ENCODE measurements at regions not wholly inside any gene's neighbourhood (a gene's known extent, or its start where the extent isn't known, plus 50 kb on each side); places are given as distances from the start of the nearest gene placed in this dataset.
"Not testable (repeated sequence)": the region's sequence is repeated elsewhere in the genome, so short reads cannot be mapped to it uniquely, and the experiment has no call there.

DNA sequence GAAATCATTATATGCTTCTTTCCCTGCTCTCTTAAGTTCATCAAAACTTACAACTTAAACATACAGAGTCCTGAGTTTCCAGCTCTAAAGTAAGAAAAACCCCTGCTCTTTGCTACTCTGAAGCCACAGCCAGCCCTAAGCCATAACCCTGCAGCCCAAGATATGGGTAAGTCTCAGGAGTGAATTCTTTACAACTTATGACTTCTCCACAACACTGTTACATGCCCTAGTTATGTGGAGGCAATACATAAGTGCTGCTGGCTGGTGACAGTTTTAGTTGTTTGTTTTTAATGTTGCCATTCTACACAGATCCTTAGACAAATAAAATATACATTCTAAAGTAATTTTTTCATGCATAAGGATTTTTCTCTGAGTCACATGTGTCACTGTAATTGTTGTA, 100.2 kb downstream of the FBXO8 start:
- POLR2A ChIA-PET = no interaction called here
- Histone ChIP-seq H3K4me3 (ENCODE audit: low read length) (no peak overlapping the region), H3K4me1 (ENCODE audit: insufficient read depth, low read length) (no peaks in the 10 kb centered on the region), H3K27me3 (ENCODE audit: insufficient read depth, low read length, poor library complexity, severe bottlenecking) (no peaks in the 10 kb centered on the region), H3K36me3 (ENCODE audit: insufficient read depth, low read length) (no peaks in the 10 kb centered on the region), H3K27ac (ENCODE audit: low read depth, low read length) (no peak overlapping the region), H3K9me3 (ENCODE audit: low read length) (no peaks in the 10 kb centered on the region)
- no peak for DNase-seq
- H3K9me3 Mint-ChIP-seq = no peaks in the 10 kb centered on the region
- CTCF ChIA-PET = no interaction called here
- H3K27me3 Mint-ChIP-seq = peaks cover 2 to 44% of the 10 kb centered on the region in 2 donors
- H3K4me1 Mint-ChIP-seq = no peaks in the 10 kb centered on the region
- H3K27ac Mint-ChIP-seq = no peak overlapping the region
- H3K36me3 Mint-ChIP-seq = no peaks in the 10 kb centered on the region
- no peak overlapping the region for H3K4me3 Mint-ChIP-seq

DNA sequence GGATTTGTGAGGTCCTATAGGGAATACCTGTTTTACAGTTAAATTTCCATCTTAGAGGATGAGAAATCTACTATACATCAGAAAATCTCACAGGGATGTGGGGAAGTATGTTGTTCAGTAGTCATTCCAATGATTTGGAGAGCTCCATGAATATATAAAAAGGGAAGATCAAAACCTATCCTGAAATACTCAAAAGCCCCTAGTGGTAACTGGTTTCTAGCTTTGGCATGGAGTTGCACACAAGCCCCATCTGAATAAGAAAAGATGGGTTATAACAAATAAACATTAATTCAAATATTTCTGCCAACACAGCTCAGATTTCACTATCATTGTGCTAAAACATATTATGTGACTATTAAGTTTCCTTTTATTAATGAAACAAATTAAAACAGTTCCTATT, 101.6 kb downstream of the FBXO8 start:
- CTCF ChIA-PET = no interaction called here
- no peak overlapping the region for H3K27ac ChIP-seq (ENCODE audit: low read depth, low read length)
- no peak for DNase-seq
- H3K36me3 Mint-ChIP-seq = no peaks in the 10 kb centered on the region
- H3K27ac Mint-ChIP-seq = no peak overlapping the region
- no peak overlapping the region for H3K4me3 ChIP-seq (ENCODE audit: low read length)
- POLR2A ChIA-PET = no interaction called here
- H3K36me3 ChIP-seq (ENCODE audit: insufficient read depth, low read length) = no peaks in the 10 kb centered on the region
- no peak overlapping the region for H3K4me3 Mint-ChIP-seq
- no peaks in the 10 kb centered on the region for H3K9me3 ChIP-seq (ENCODE audit: low read length)
- H3K27me3 Mint-ChIP-seq = peaks cover 2 to 40% of the 10 kb centered on the region in 2 donors
- H3K4me1 Mint-ChIP-seq = no peaks in the 10 kb centered on the region
- no peaks in the 10 kb centered on the region for H3K9me3 Mint-ChIP-seq
- H3K27me3 ChIP-seq (ENCODE audit: insufficient read depth, low read length, poor library complexity, severe bottlenecking) = no peaks in the 10 kb centered on the region
- no peaks in the 10 kb centered on the region for H3K4me1 ChIP-seq (ENCODE audit: insufficient read depth, low read length)

DNA sequence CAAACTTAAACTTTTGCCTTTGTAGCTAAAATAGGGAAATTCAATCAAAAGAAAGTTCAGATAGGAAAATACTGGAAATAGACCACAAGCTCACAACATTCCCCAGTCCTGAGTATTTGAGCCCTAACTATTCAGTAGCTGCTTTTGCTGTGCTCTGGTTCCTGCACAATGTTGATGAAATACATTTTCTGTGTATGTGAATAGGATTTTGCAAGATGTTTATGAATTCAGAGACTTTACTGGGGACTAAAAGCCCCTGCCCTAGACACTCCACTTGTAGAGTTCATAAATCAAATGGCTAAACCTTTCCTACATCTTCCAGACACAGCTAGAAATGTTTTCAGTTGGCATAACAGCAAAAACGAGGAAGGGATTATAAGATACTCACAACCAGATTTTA, 105.9 kb downstream of the FBXO8 start:
- ChIA-PET CTCF (no interaction called here), POLR2A (no interaction called here)
- Histone ChIP-seq H3K36me3 (ENCODE audit: insufficient read depth, low read length) (no peaks in the 10 kb centered on the region), H3K9me3 (ENCODE audit: low read length) (no peaks in the 10 kb centered on the region), H3K27ac (ENCODE audit: low read depth, low read length) (no peak overlapping the region), H3K27me3 (ENCODE audit: insufficient read depth, low read length, poor library complexity, severe bottlenecking) (no peaks in the 10 kb centered on the region), H3K4me3 (ENCODE audit: low read length) (no peak overlapping the region), H3K4me1 (ENCODE audit: insufficient read depth, low read length) (no peaks in the 10 kb centered on the region)
- no peak for DNase-seq
- H3K27me3 Mint-ChIP-seq = peaks cover 2 to 31% of the 10 kb centered on the region in 2 donors
- no peak overlapping the region for H3K4me3 Mint-ChIP-seq
- H3K9me3 Mint-ChIP-seq = no peaks in the 10 kb centered on the region
- no peaks in the 10 kb centered on the region for H3K36me3 Mint-ChIP-seq
- H3K4me1 Mint-ChIP-seq = no peaks in the 10 kb centered on the region
- H3K27ac Mint-ChIP-seq = no peak overlapping the region

DNA sequence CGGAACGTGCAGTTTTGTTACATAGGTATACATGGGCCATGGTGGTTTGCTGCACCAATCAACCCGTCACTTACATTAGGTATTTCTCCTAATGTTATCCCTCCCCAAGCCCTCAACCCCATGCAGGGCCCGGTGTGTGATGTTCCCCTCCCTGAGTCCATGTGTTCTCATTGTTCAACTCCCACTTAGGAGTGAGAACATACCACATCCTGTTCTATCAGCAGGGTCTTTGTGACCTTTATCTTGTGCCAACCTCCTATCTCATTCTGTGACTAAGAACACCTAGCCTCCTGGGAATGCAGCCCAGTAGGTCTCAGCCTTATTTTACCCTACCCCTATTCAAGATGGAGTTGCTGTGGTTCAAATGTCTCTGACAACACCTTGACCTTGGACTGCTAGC, 107.6 kb downstream of the FBXO8 start:
- DNase-seq; POLR2A ChIA-PET; H3K27me3 ChIP-seq (ENCODE audit: insufficient read depth, low read length, poor library complexity, severe bottlenecking); H3K27ac Mint-ChIP-seq; H3K9me3 ChIP-seq (ENCODE audit: low read length); H3K36me3 ChIP-seq (ENCODE audit: insufficient read depth, low read length); H3K4me1 ChIP-seq (ENCODE audit: insufficient read depth, low read length); H3K9me3 Mint-ChIP-seq; H3K4me3 ChIP-seq (ENCODE audit: low read length); H3K4me3 Mint-ChIP-seq; H3K27ac ChIP-seq (ENCODE audit: low read depth, low read length); H3K4me1 Mint-ChIP-seq; H3K36me3 Mint-ChIP-seq; CTCF ChIA-PET: not testable (repeated sequence)
- peaks cover 4 to 28% of the 10 kb centered on the region in 2 donors for H3K27me3 Mint-ChIP-seq

GRCh38 chr4:174173360-174173759, 110.1 kb downstream of the FBXO8 start:
- Mint-ChIP-seq H3K27ac (no peak overlapping the region), H3K4me1 (no peaks in the 10 kb centered on the region), H3K4me3 (no peak overlapping the region), H3K9me3 (peaks cover 0 to under 1% (median 0%) of the 10 kb centered on the region in 5 donors), H3K27me3 (peaks cover 4 to 24% of the 10 kb centered on the region in 2 donors), H3K36me3 (no peaks in the 10 kb centered on the region)
- H3K27me3 ChIP-seq (ENCODE audit: insufficient read depth, low read length, poor library complexity, severe bottlenecking) = no peaks in the 10 kb centered on the region
- DNase-seq = no peak
- no peaks in the 10 kb centered on the region for H3K9me3 ChIP-seq (ENCODE audit: low read length)
- no peak overlapping the region for H3K4me3 ChIP-seq (ENCODE audit: low read length)
- no peaks in the 10 kb centered on the region for H3K4me1 ChIP-seq (ENCODE audit: insufficient read depth, low read length)
- H3K27ac ChIP-seq (ENCODE audit: low read depth, low read length) = no peak overlapping the region
- no peaks in the 10 kb centered on the region for H3K36me3 ChIP-seq (ENCODE audit: insufficient read depth, low read length)
- POLR2A ChIA-PET = no interaction called here
- CTCF ChIA-PET = no interaction called here

DNA sequence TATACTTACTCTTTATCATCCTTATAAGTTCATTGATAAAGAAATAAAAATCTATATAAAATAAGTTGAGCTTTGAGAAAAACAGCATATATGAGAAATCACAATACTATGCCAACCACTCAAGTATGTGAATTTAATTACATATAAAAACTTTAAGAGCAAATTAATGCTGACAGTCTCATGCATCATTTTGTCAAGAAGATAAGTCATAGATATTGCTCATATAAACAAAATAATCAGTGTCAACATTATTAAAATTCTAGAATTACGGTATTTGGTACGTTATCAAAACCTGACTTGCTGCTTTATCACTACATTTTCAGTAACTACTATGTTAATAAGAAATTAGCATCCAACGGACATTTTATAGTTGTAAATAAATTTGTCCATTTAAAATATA, 111.2 kb downstream of the FBXO8 start:
- H3K9me3 ChIP-seq (ENCODE audit: low read length) = no peaks in the 10 kb centered on the region
- Mint-ChIP-seq H3K36me3 (no peaks in the 10 kb centered on the region), H3K4me3 (no peak overlapping the region), H3K27me3 (peaks cover 4 to 20% of the 10 kb centered on the region in 2 donors), H3K9me3 (peaks cover 0 to 2% (median 0%) of the 10 kb centered on the region in 5 donors), H3K27ac (no peak overlapping the region), H3K4me1 (no peaks in the 10 kb centered on the region)
- no peaks in the 10 kb centered on the region for H3K4me1 ChIP-seq (ENCODE audit: insufficient read depth, low read length)
- no peaks in the 10 kb centered on the region for H3K36me3 ChIP-seq (ENCODE audit: insufficient read depth, low read length)
- H3K4me3 ChIP-seq (ENCODE audit: low read length) = no peak overlapping the region
- no peaks in the 10 kb centered on the region for H3K27me3 ChIP-seq (ENCODE audit: insufficient read depth, low read length, poor library complexity, severe bottlenecking)
- ChIA-PET CTCF (no interaction called here), POLR2A (no interaction called here)
- DNase-seq = no peak
- no peak overlapping the region for H3K27ac ChIP-seq (ENCODE audit: low read depth, low read length)

DNA sequence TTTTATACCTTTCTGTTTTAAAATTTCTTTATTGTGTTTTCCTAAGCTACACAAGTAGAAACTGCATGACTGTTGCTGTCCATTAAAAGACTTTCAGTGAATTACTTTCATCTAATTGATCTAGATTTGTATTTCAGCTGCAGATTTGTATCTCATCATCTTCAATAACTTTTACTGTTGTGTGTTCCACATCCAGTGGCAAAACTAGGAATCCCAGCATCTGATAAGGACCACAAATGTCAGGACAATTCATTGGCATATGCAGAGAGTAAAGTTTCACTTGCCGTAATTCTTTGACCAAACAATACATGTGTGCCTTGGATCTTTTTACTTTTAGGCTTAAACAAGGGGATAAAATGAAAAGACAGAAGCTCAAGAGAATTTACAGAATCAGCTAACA, 112.6 kb downstream of the FBXO8 start:
- no peak overlapping the region for H3K4me3 ChIP-seq (ENCODE audit: low read length)
- POLR2A ChIA-PET = no interaction called here
- H3K36me3 Mint-ChIP-seq = no peaks in the 10 kb centered on the region

DNA sequence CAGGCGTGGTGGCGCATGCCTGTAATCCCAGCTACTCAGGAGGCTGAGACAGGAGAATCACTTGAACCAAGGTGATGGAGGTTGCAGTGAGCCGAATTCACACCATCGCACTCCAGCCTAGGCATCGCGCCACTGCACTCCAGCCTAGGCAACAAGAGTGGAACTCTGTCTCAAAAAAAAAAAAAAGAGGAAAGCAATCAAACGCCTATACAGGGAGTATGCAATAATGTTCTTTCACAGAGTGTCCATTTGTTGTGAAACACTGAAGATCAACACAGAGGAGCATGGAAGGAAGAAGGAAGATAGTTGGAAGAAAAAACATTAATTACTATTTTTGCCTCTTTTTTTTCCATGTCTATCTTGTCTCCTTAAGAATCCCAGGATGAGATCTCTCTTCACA, 113.4 kb downstream of the FBXO8 start:
- CTCF ChIA-PET = no interaction called here
- H3K4me1 Mint-ChIP-seq = no peaks in the 10 kb centered on the region

More for the DNA sequence above, 112.6 kb downstream of the FBXO8 start:
- Mint-ChIP-seq H3K27ac (no peak overlapping the region), H3K4me1 (no peaks in the 10 kb centered on the region), H3K9me3 (peaks cover 0 to 2% (median 0%) of the 10 kb centered on the region in 5 donors), H3K27me3 (peaks cover 4 to 14% of the 10 kb centered on the region in 2 donors), H3K4me3 (no peak overlapping the region)
- Histone ChIP-seq H3K36me3 (ENCODE audit: insufficient read depth, low read length) (no peaks in the 10 kb centered on the region), H3K4me1 (ENCODE audit: insufficient read depth, low read length) (no peaks in the 10 kb centered on the region), H3K9me3 (ENCODE audit: low read length) (no peaks in the 10 kb centered on the region), H3K27me3 (ENCODE audit: insufficient read depth, low read length, poor library complexity, severe bottlenecking) (no peaks in the 10 kb centered on the region), H3K27ac (ENCODE audit: low read depth, low read length) (no peak overlapping the region)
- CTCF ChIA-PET = interaction anchor here (0.6 kb wide), 1 partner anchor 9 kb away, joined by 3 read pairs; no protein-coding TSS in a partner anchor
- DNase-seq = no peak

GRCh38 chr4:174157106-174157607, 126.3 kb downstream of the FBXO8 start:
- CTCF ChIA-PET = no interaction called here
- no peak overlapping the region for H3K27ac Mint-ChIP-seq

More for the DNA sequence above, 113.4 kb downstream of the FBXO8 start:
- H3K36me3 Mint-ChIP-seq = no peaks in the 10 kb centered on the region
- no peak overlapping the region for H3K27ac Mint-ChIP-seq
- no peaks in the 10 kb centered on the region for H3K4me1 ChIP-seq (ENCODE audit: insufficient read depth, low read length)
- H3K27ac ChIP-seq (ENCODE audit: low read depth, low read length) = no peak overlapping the region
- H3K9me3 Mint-ChIP-seq = peaks cover 0 to 2% (median 0%) of the 10 kb centered on the region in 5 donors
- no peak for DNase-seq
- POLR2A ChIA-PET = no interaction called here
- H3K4me3 Mint-ChIP-seq = no peak overlapping the region
- no peaks in the 10 kb centered on the region for H3K9me3 ChIP-seq (ENCODE audit: low read length)
- H3K4me3 ChIP-seq (ENCODE audit: low read length) = no peak overlapping the region
- H3K27me3 ChIP-seq (ENCODE audit: insufficient read depth, low read length, poor library complexity, severe bottlenecking) = no peaks in the 10 kb centered on the region
- peaks cover 5 to 14% of the 10 kb centered on the region in 2 donors for H3K27me3 Mint-ChIP-seq
- H3K36me3 ChIP-seq (ENCODE audit: insufficient read depth, low read length) = no peaks in the 10 kb centered on the region

More at GRCh38 chr4:174157106-174157607, 126.3 kb downstream of the FBXO8 start:
- no peaks in the 10 kb centered on the region for H3K4me1 ChIP-seq (ENCODE audit: insufficient read depth, low read length)
- no peak overlapping the region for H3K4me3 Mint-ChIP-seq
- no peak overlapping the region for H3K27ac ChIP-seq (ENCODE audit: low read depth, low read length)
- H3K27me3 Mint-ChIP-seq = peaks cover 10 to 49% of the 10 kb centered on the region in 2 donors
- H3K9me3 ChIP-seq (ENCODE audit: low read length) = no peaks in the 10 kb centered on the region
- no peaks in the 10 kb centered on the region for H3K27me3 ChIP-seq (ENCODE audit: insufficient read depth, low read length, poor library complexity, severe bottlenecking)
- H3K4me3 ChIP-seq (ENCODE audit: low read length) = no peak overlapping the region
- no peaks in the 10 kb centered on the region for H3K9me3 Mint-ChIP-seq
- POLR2A ChIA-PET = no interaction called here
- no peaks in the 10 kb centered on the region for H3K36me3 Mint-ChIP-seq
- H3K4me1 Mint-ChIP-seq = no peaks in the 10 kb centered on the region
- no peaks in the 10 kb centered on the region for H3K36me3 ChIP-seq (ENCODE audit: insufficient read depth, low read length)
- DNase-seq = no peak
